HG02884 (cell line): ENCODE measurements at regions not wholly inside any gene's neighbourhood (a gene's known extent, or its start where the extent isn't known, plus 50 kb on each side); places are given as distances from the start of the nearest gene placed in this dataset.

Experiments used
- ATAC-seq: cut with Tn5 transposase; IDR thresholded peaks from one replicate; pipeline ENCODE4 v1.9.1; 2021; ENCODE audit warnings: mild to moderate bottlenecking, moderate library complexity; ENCODE audit not compliant: unreplicated experiment

DNA sequence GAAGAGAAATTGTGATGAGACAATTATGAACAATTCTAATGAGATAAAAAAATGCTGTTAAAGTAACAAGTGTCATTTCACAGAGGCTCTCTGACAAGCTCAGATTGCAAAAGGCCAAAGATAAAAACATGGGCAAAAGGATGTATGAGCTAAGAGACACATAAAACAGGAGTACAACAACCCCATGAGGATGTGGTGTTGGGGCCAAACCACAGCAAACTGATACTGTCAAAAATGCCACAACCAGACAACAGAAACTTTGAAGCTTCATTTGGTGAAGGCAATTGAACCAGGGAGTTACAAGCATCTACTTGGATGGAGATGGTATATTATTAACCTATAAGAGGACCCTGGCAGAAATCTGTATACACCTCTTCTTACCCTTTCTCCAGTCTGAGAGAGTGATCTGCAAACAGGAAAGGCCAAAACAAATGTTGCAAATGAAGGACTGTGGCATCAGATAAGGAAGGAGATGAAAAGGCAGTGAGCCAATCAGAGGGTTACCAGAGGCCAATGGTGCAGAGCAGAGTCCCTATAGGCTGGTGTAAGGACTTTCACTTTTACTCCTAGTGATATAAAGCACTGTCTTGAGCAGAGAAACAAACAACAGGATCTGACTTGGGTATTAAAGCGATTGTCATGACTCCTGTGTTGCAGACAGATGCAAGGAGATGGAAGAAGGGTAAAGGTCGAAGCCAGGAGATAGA lies 659.0 kb downstream of the NTRK3 start:
- ATAC-seq, result peak; percentile 50

DNA sequence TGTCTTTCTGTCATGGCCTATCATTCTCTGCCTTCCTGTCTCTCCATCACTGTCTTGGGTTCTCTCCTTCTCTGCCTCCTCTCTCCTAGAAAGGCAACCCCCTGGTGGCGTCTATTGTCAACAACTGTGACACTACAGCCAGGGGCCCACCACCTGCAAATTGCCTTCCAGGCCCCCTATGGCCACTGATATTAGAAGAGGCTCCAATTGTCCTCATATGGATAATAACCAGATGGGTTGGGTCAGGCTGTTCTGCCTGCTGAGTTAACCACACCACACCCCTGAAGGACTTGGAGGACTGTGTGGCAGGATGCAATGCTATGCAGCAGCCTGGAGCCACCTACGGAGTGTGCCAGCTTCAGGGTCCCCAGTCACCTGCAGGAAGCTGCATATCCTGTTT lies 665.0 kb downstream of the NTRK3 start:
- no peak for ATAC-seq

- no peak for ATAC-seq
These were observed 665.5 kb downstream of the NTRK3 start for GRCh38 chr15:87591042-87591441.

DNA sequence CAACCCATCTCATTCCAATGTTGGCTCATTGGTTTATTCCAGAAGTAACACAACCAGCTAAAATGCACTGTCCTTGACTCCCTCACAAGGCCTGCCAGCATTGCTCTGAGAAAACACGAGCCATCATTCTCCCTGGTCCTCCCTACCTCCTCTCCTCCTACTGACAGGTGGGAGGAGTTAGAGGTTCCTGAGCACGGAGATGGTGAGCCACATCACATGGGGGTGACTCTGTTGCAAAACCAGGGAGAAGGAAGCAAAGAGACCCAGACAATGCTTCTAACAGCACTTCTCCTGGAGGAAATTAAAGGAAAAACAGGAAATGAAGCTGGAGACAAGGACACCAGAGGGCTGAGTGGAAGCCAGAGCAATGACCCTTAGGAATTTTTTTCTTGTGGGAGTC lies 667.4 kb downstream of the NTRK3 start:
- ATAC-seq, result no peak

- no peak for ATAC-seq
These were observed 674.4 kb downstream of the NTRK3 start for GRCh38 chr15:87582169-87582568.

GRCh38 chr15:87579537-87579936 lies 677.0 kb downstream of the NTRK3 start:
- no peak for ATAC-seq

DNA sequence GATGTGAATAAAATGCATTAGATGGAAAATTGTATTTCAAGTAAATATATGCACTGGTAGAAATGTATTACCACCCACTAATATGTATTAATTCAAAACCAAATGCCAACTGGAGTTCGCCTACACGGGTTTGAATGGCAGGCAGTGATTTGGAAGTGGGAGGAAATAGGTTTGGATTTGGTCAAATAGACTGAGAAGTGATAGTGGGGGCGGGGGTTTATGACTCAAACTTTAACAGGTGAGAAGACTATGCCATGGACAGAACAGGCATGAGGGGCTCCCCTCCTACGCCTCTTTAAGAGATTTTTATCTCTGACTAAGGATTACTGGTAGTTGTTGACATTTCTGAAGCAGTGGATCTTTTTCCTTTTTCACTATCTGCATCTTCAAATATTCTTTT lies 677.8 kb downstream of the NTRK3 start:
- ATAC-seq, result no peak

GRCh38 chr15:87577336-87577735 lies 679.2 kb downstream of the NTRK3 start:
- ATAC-seq, result no peak

GRCh38 chr15:87576486-87577176 lies 679.9 kb downstream of the NTRK3 start:
- ATAC-seq, result no peak

GRCh38 chr15:87575896-87576473 lies 680.6 kb downstream of the NTRK3 start:
- no peak for ATAC-seq

- ATAC-seq, result no peak
These were observed 683.0 kb downstream of the NTRK3 start for GRCh38 chr15:87573534-87573933.

- no peak for ATAC-seq
These were observed 683.5 kb downstream of the NTRK3 start for GRCh38 chr15:87573039-87573438.

DNA sequence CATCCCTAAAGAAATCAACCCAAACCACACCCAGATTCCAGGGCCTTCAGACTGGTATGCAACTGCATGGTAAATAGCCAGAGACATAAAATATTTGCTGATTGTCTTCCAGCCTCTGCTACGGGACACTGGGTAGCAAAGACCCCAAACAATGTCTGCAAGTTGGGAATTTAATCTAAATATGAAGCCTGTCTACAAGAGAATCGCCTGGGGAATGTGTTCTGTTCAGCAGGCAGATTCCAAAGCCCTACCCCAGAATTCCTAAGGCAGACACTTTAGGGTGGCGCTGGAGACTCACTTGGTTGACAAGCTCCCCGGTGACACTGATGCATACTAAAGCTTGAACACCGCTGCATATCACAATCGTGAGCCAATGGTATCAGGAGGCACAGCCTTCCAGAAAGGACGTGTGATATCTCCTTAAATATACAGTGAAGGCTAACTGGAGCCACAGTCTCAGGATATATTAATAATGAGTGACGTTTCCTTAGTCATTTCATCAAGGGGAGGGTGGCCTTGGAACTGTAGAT lies 684.1 kb downstream of the NTRK3 start:
- ATAC-seq, result no peak

DNA sequence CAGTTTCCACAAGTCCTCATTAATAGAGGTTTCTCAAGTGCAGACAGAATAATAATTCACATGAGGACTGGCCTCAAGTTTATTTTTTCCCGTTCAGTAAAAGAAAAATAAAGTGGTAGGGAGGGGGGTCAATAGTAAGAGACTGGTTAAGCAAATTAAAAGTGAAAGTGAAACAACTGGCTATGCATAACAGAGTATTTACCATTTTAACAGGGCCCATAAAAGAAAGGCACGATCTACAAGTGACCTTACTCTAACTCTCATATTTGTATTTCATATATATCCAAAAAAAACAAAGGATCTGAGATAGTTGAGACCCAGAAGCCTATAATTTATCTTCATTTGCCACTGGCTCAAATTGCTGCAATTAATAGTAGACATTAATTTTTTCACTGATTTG lies 686.3 kb downstream of the NTRK3 start:
- no peak for ATAC-seq

DNA sequence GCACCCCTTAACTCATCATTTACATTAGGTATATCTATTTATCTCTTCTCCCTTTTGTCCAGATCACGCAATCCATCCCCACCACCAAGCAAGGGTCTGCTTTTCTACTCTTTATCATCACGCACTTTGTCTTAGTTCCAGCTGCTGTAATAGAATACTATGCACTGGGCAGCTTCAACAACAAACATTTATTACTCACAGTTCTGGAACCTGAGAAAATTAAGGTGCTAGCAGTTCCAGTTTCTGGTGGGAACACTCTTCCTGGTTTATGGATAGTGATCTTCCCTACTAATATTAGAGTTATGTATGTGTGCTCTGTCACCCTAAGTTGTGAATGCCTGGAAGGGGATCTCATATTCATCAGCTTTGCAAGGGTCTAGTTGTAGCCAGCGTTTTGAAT lies 687.0 kb downstream of the NTRK3 start:
- ATAC-seq, result no peak

- no peak for ATAC-seq
These were observed 689.0 kb downstream of the NTRK3 start for GRCh38 chr15:87567406-87568030.

DNA sequence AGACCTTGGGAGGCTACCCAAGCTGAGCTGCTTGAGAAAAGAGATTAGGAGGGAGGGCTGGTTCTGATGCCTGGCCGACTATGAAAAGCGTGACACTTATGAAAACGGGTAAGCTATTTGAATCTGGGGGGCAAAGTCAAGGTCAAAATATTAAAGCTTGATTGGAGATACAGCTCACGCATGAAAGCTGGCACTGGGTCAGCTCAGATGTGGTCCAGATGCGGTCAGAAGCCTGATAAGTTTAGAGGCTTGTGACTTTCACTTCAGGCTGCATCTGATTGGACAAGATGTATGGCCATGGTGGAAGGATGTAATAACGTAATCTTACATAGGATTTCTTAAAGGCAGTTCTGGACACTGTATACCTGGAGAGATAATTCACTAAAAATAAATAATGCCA lies 690.3 kb downstream of the NTRK3 start:
- no peak for ATAC-seq

GRCh38 chr15:87564681-87565080 lies 691.9 kb downstream of the NTRK3 start:
- ATAC-seq, result no peak

GRCh38 chr15:87563869-87564268 lies 692.7 kb downstream of the NTRK3 start:
- ATAC-seq, result no peak

DNA sequence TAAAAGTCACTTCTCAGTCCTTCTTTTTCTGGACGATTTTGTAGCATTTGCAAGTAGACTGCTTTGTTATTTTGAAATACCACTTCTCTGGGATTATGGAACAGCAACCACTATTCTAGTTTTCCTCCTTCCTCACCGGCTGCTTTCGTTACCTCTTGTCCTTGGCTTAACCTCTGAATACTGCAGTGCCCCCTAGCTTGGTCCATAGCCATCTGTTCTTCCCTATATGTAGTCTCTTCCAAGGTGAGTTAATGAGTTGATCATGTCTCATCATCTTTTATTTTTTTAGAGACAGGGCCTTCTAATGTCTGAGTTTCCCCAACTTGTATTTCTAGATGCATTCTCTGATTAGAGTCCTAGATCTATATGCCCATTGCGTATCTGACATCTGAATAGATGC lies 694.3 kb downstream of the NTRK3 start:
- no peak for ATAC-seq

- ATAC-seq, result no peak
These were observed 694.9 kb downstream of the NTRK3 start for GRCh38 chr15:87561641-87562040.

DNA sequence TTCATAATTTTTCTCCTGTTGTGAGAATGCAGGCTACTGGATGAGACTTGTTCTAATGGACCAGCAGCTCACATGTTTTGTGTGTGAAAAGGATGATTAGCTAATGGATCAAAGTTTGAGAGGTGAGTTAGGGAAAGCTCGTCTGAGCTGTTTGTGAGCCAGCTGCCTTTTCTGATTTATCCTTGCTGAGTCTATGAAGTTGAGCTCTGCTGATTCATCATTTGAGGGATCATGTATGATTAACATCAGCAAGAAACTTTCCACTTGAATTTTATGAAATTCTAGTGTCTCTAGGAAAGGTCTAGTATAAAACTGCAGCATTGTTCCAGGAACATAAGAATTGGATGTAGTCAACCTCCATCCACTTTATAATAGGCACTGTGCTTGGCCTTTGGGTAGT lies 698.7 kb downstream of the NTRK3 start:
- no peak for ATAC-seq
